IPS-18c (cell line): ENCODE measurements at regions not wholly inside any gene's neighbourhood (a gene's known extent, or its start where the extent isn't known, plus 50 kb on each side); places are given as distances from the start of the nearest gene placed in this dataset.

Source experiments
- H3K4me3 ChIP-seq: 2 replicates; pipeline ENCODE4 v1.7.0; 2013; ENCODE audit warnings: low read depth, mild to moderate bottlenecking, low read length, moderate library complexity; ENCODE audit not compliant: insufficient read depth
- H3K9me3 ChIP-seq: one replicate; pipeline ENCODE4 v1.6.1; 2013; ENCODE audit warnings: mild to moderate bottlenecking, low read length, moderate library complexity; ENCODE audit not compliant: control insufficient read depth, insufficient read depth

DNA sequence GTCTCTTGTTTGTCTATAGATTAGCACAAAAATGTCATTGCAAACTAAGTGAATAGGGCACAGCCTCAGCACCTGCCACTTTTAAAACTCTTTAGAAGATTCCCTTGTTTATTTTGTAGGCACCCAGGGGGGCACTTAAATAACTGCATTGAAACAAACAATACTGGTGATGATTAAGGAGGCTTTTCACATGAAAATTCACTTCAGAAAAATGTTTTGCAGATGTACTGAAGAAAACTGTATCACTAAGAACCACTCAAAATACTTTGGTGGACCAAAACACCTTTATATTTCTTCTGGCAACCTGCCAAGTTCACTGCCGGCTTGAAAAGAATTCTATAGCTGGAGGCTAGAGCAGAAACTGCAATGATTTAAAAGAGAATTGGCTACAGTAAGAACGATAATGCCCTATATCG is 281.5 kb downstream of the TOX3 start:
- Histone ChIP-seq H3K9me3 (no peaks in the 10 kb centered on the region), H3K4me3 (no peak overlapping the region)

DNA sequence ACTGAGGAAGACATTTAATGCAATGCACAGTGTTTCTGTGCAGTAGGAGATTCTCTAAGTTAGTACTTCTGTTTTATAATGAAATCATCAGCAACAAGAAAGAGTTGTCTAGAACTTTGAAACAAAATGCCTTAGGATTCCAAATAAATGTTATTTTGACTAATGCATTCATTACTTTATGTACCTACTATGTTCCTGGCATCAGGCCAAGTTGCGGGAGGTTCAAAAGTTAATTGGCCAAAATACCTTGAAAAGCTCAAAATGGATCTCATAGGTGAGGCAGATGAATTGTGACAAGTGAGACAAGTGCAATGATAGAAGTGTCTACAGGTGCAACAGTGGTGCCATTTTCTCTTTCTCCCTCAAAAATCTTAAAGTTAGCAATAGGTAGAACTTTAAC is 289.4 kb downstream of the TOX3 start:
- Histone ChIP-seq H3K9me3 (no peaks in the 10 kb centered on the region), H3K4me3 (no peak overlapping the region)

DNA sequence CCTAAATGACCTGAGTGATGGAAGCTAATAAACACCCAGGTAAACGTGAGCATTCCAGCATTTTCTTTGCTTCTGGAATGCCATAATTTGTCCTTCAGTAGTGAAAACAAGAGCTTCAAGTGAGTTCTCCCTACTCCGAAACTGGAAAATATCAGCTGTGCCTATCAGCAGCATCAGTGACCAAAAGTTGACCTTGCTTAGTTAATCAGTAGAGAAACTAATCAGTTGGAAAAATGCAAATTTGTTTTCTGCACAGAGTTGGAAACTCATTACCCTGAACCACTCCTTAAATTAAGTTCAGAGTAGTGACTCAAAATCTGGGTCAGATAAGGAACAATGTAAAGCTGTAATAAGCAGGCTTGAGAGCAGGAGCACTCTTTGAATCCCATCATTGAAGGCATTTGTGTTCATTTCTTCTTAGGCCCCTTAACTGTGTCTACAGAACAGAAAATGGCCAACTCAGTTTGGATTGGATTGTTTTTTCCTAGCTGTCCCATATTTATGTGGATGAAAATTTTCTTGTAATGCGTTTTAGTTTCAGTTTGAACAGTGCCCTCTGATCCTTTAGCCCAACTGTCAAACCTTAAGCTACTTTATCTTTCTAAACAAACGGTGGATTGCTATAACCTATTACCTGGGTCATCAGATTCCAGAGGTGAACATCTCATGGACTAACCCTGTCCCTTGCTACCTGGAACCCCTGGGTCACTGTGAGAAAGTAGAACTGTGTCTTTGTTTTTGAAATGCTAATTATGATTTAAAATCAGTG is 290.4 kb downstream of the TOX3 start:
- no peak overlapping the region for H3K4me3 ChIP-seq
- H3K9me3 ChIP-seq, result no peaks in the 10 kb centered on the region

DNA sequence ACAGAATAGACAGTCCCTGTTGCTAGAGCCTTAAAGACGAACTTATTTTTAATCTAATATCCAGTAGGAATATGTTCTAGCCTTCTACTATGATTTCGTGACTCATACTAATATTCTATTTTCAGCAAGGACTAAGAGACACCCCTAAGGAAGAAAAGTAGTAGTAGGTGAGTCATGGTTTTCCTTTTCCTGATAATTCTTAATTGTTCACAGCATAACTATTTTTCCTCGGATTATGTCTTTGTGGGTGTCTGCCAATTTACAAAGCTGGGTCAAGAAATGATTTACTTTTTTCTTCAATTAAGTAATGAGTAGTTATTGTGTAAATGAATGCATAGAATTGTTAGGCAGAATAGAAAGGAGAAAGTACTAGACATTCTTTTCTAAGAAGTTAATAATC is 292.2 kb downstream of the TOX3 start:
- H3K9me3 ChIP-seq, result no peaks in the 10 kb centered on the region
- H3K4me3 ChIP-seq, result no peak overlapping the region

DNA sequence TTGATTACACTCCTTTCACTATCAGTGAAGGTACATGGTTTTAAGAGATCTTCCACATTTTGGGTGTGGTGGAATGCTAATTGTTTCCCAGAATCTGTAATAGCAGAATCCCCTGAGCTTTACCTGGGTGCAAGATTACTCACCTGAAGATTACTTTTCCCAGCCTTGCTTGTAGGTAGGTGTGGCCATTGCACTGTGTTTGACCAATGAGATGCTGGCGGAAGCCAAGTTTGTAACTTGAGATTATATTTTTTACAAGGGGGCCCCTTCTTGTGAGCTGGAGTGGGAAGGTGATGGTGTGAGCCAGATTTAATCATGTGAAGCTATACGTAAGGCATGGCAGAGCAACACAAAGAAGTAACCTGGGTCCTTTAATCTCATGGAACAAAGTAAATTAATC is 294.3 kb downstream of the TOX3 start:
- H3K4me3 ChIP-seq, result no peak overlapping the region
- H3K9me3 ChIP-seq, result no peaks in the 10 kb centered on the region

- Histone ChIP-seq H3K4me3 (no peak overlapping the region), H3K9me3 (no peaks in the 10 kb centered on the region)
Measured at GRCh38 chr16:52251495-52251894, 295.4 kb downstream of the TOX3 start.

DNA sequence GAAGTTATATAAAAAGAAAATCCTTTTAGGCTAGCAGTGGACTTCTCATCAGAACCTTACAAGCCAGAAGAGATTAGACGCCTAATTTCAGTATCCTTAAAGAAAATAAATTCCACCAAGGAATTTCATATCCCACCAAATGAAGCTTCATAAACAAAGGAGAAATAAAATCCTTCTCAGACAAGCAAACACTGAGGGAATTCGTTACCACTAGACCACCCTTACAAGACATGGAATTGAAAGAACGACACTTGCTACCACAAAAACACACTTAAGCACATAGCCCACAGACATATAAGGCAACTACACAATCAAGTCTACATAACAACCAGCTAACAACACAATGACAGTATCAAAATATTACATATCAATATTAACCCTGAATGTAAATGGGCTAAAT is 299.2 kb downstream of the TOX3 start:
- Histone ChIP-seq H3K9me3 (no peaks in the 10 kb centered on the region), H3K4me3 (no peak overlapping the region)

DNA sequence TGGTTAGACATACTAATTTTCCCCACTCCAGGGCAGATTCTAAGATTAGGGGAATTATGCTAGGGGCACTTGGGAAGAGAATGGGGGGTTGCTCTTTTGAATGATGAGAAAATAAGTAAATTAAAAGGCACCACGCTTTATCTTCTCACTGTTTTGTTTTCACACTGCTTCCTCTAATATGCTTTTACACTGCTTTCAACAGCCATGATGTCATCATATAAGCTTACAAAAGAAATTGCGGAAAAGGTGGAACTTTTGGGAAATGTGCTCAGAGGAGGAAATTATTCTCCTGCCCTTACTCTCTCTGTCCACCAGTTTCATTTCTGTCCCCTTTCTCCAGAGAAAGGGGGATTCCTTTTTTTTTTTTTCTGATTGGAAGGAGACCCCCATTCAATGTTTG is 308.2 kb downstream of the TOX3 start:
- no peak overlapping the region for H3K4me3 ChIP-seq
- no peaks in the 10 kb centered on the region for H3K9me3 ChIP-seq

- Histone ChIP-seq H3K9me3 (no peaks in the 10 kb centered on the region), H3K4me3 (no peak overlapping the region)
Measured at GRCh38 chr16:52237823-52238222, 309.1 kb downstream of the TOX3 start.

GRCh38 chr16:52235186-52235585 is 311.8 kb downstream of the TOX3 start:
- Histone ChIP-seq H3K9me3 (no peaks in the 10 kb centered on the region), H3K4me3 (no peak overlapping the region)

GRCh38 chr16:52234626-52235025 is 312.3 kb downstream of the TOX3 start:
- no peak overlapping the region for H3K4me3 ChIP-seq
- H3K9me3 ChIP-seq, result no peaks in the 10 kb centered on the region

GRCh38 chr16:52229471-52229870 is 317.5 kb downstream of the TOX3 start:
- Histone ChIP-seq H3K4me3 (no peak overlapping the region), H3K9me3 (no peaks in the 10 kb centered on the region)

GRCh38 chr16:52227851-52228250 is 319.1 kb downstream of the TOX3 start:
- H3K9me3 ChIP-seq, result no peaks in the 10 kb centered on the region

GRCh38 chr16:52212841-52213240 is 334.1 kb downstream of the TOX3 start:
- Histone ChIP-seq H3K4me3 (no peak overlapping the region), H3K9me3 (no peaks in the 10 kb centered on the region)

More at GRCh38 chr16:52227851-52228250, 319.1 kb downstream of the TOX3 start:
- no peak overlapping the region for H3K4me3 ChIP-seq

DNA sequence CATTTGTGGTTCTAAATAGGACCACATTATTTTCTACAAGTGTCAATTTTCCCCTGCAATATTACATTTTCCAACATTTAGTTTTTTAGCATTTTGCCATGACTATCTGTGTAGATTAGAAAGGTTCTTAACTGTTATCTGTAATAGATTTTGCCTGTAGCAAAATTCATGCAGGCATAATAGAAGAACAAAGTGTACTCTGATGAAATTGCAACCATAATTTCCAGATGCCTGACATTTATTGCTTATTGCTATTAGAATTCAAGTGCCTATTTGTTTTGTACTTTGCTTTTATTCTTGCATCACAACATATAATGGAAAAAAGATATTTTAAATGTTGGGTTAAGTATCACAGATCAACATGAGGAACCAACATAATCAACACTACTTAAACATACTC is 337.7 kb downstream of the TOX3 start:
- H3K4me3 ChIP-seq, result no peak overlapping the region
- H3K9me3 ChIP-seq, result no peaks in the 10 kb centered on the region

- H3K9me3 ChIP-seq, result no peaks in the 10 kb centered on the region
- no peak overlapping the region for H3K4me3 ChIP-seq
Measured at GRCh38 chr16:52203096-52203495, 343.8 kb downstream of the TOX3 start.

GRCh38 chr16:52193441-52193840 is 353.5 kb downstream of the TOX3 start:
- H3K4me3 ChIP-seq, result no peak overlapping the region
- no peaks in the 10 kb centered on the region for H3K9me3 ChIP-seq

DNA sequence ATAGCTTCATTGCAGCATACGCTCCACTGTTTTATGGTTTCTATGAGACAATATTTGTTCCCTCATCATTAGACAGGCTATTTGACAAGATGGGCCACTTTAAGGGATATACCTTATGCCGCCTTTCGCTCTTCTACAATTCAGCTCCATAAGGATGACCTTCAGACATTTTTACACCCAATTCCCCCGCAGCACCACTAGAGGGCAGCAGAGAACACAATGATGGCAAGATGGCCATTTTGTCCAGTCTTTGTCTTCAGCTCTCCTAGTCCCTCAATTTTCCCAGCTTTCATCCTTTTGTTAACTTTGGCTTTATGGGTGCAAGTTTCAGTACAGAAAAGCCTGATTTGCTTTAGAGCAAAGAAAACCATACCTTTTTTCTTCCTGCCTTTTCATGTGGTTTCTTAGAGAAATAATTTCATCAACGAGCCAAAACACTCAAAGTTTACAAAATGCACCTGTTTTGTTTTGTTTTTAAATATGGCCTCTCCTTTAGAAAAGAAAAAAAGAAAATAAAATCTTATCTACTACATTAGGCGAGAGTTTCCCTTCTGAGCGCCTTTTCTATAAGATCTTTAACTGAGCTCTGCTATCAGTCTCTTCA is 355.3 kb downstream of the TOX3 start:
- no peaks in the 10 kb centered on the region for H3K9me3 ChIP-seq
- H3K4me3 ChIP-seq, result no peak overlapping the region

DNA sequence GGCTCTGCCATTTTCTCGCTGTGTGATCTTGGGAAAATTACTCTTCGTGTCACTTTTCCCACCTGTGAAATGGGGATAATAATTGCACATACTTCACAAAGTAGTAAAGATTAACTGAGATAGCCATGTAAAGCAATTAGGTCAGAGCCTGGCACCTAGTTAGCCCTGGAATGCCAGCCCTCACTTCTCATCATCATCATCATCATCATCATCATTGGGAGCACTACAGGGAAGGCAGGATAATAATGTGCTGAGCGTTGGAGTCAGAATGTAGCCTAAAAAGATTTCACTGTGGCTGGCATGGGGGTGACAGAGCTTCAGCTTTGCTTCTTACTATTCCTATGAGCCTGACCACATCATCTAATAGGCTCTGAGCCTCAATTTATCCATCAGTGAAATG is 362.6 kb downstream of the TOX3 start:
- Histone ChIP-seq H3K4me3 (no peak overlapping the region), H3K9me3 (no peaks in the 10 kb centered on the region)
